Thyroid gland (tissue), 4 donors: ENCODE measurements at regions not wholly inside any gene's neighbourhood (a gene's known extent, or its start where the extent isn't known, plus 50 kb on each side); places are given as distances from the start of the nearest gene placed in this dataset.

Source experiments
- CTCF ChIP-seq, 6 experiments: fragments of 200-600 bp in 3 of 6; fragments of 450-650 bp in 3 of 6; sonication (generic) in 3 of 6; IDR thresholded peaks; one replicate each; pipeline ENCODE4 v1.5.1; 2016 to 2019; ENCODE audit warnings: antibody characterized with exemption in 6 of 6, mild to moderate bottlenecking in 2 of 6, inconsistent platforms in 1 of 6, moderate library complexity in 1 of 6
- POLR2A ChIP-seq, 2 donors: fragments of 450-650 bp; IDR thresholded peaks; one replicate each; pipeline ENCODE4 v1.6.1; 2017; ENCODE audit warnings: antibody characterized with exemption in 2 of 2, mild to moderate bottlenecking in 2 of 2, moderate library complexity in 1 of 2

GRCh38 chr4:137927972-137928371 lies 314.2 kb downstream of the SLC7A11 start:
- no peak for TF ChIP-seq CTCF (IDR thresholded peaks at IDR 0.05)
- no peak for TF ChIP-seq POLR2A (IDR thresholded peaks at IDR 0.05)
